ENCODE measurements at regions not wholly inside any gene's neighbourhood (a gene's known extent, or its start where the extent isn't known, plus 50 kb on each side); places are given as distances from the start of the nearest gene placed in this dataset.
A peak's percentile ranks its signal among the peaks of the same experiment; 100 is the strongest.

DNA sequence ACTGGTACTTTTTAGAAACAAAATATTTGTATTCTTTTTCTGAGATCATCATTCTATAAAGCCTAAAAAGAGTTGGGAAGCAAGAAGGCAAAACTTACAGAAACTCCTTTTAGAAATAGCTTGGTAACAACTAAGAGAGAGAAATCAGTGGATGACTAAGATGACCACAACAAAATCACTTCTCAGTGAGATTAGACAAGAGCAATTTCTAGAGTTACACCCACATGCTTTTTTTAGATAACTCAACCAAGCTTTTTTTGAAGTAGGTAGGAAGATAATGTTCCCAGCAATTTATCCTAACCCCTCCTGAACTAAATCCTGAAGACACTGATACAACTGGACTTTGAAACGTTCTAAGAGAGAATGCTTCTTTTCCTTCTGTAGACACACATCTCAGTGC, 576.4 kb downstream of the SLC6A15 start:
- Histone ChIP-seq H3K27ac (ENCODE audit: low read depth in 2 of 2, low read length in 2 of 2) (no peak overlapping the region), H3K27me3 (ENCODE audit: control insufficient read depth, insufficient read depth, low read length) (no peaks in the 10 kb centered on the region), H3K36me3 (ENCODE audit: control insufficient read depth in 2 of 3, insufficient read depth in 3 of 3, low read length in 3 of 3) (no peaks in the 10 kb centered on the region), H3K9ac (ENCODE audit: low read length in 3 of 3) (no peak overlapping the region), H3K4me1 (ENCODE audit: control insufficient read depth in 2 of 3, insufficient read depth in 2 of 3, low read depth in 1 of 3, low read length in 3 of 3) (no peaks in the 10 kb centered on the region), H3K9me3 (ENCODE audit: control insufficient read depth in 2 of 3, insufficient read depth in 1 of 3, low read length in 3 of 3) (no peaks in the 10 kb centered on the region), H3K4me3 (ENCODE audit: low read length in 3 of 3) (no peak overlapping the region)
- intact Hi-C loops (cut with DNase I) = no loop called here
- FAIRE-seq = no peak
- no peak for DNase-seq
- no peak for TF ChIP-seq CTCF (IDR thresholded peaks at IDR 0.05; ENCODE audit: borderline replicate concordance, extremely low read depth, insufficient read depth)

- H3K27me3 ChIP-seq (ENCODE audit: control insufficient read depth, insufficient read depth, low read length) = no peaks in the 10 kb centered on the region
- no peak for TF ChIP-seq CTCF (IDR thresholded peaks at IDR 0.05; ENCODE audit: borderline replicate concordance, extremely low read depth, insufficient read depth)
- no peak overlapping the region for H3K27ac ChIP-seq (ENCODE audit: low read depth in 2 of 2, low read length in 2 of 2)
- DNase-seq (peak in 3 of 5 donors; percentile 36 to 85 (median 75)), FAIRE-seq (no peak)
- no peaks in the 10 kb centered on the region for H3K4me1 ChIP-seq (ENCODE audit: control insufficient read depth in 2 of 3, insufficient read depth in 2 of 3, low read depth in 1 of 3, low read length in 3 of 3)
- no peaks in the 10 kb centered on the region for H3K36me3 ChIP-seq (ENCODE audit: control insufficient read depth in 2 of 3, insufficient read depth in 3 of 3, low read length in 3 of 3)
- H3K9ac ChIP-seq (ENCODE audit: low read length in 3 of 3) = no peak overlapping the region
- no peaks in the 10 kb centered on the region for H3K9me3 ChIP-seq (ENCODE audit: control insufficient read depth in 2 of 3, insufficient read depth in 1 of 3, low read length in 3 of 3)
- intact Hi-C loops (cut with DNase I) = no loop called here
- no peak overlapping the region for H3K4me3 ChIP-seq (ENCODE audit: low read length in 3 of 3)
Observed at GRCh38 chr12:84329938-84330337, 582.7 kb downstream of the SLC6A15 start.

DNA sequence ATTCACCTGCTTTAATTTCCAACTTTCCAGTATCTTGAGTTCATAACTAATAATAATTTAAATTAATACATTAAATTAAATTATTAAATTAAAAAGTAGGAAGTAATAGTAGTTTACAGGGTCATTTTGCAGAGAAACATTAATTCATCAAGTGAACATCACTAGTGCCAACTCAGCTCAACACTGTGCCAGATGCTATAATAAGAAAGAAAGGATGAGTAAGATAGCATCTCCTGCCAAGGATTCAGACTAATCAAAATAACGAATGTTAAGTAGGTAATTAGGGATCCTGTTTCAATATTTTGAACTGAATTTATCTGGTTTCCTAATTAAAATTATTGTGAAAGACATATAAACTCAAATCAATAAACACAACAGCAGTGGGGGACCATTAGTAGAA, 596.7 kb downstream of the SLC6A15 start:
- no peak for TF ChIP-seq CTCF (IDR thresholded peaks at IDR 0.05; ENCODE audit: borderline replicate concordance, extremely low read depth, insufficient read depth)
- DNase-seq = no peak
- H3K4me1 ChIP-seq (ENCODE audit: control insufficient read depth in 2 of 3, insufficient read depth in 2 of 3, low read depth in 1 of 3, low read length in 3 of 3) = no peaks in the 10 kb centered on the region
- no peaks in the 10 kb centered on the region for H3K36me3 ChIP-seq (ENCODE audit: control insufficient read depth in 2 of 3, insufficient read depth in 3 of 3, low read length in 3 of 3)
- no peak overlapping the region for H3K9ac ChIP-seq (ENCODE audit: low read length in 3 of 3)
- no peaks in the 10 kb centered on the region for H3K27me3 ChIP-seq (ENCODE audit: control insufficient read depth, insufficient read depth, low read length)
- no peak overlapping the region for H3K4me3 ChIP-seq (ENCODE audit: low read length in 3 of 3)
- intact Hi-C loops (cut with DNase I) = no loop called here
- no peak for FAIRE-seq
- no peak overlapping the region for H3K27ac ChIP-seq (ENCODE audit: low read depth in 2 of 2, low read length in 2 of 2)
- H3K9me3 ChIP-seq (ENCODE audit: control insufficient read depth in 2 of 3, insufficient read depth in 1 of 3, low read length in 3 of 3) = no peaks in the 10 kb centered on the region

- no peak for FAIRE-seq
- H3K9ac ChIP-seq (ENCODE audit: low read length in 3 of 3) = no peak overlapping the region
Observed at GRCh38 chr12:84313323-84313675, 599.3 kb downstream of the SLC6A15 start.

More at GRCh38 chr12:84313323-84313675, 599.3 kb downstream of the SLC6A15 start:
- TF ChIP-seq CTCF (IDR thresholded peaks at IDR 0.05; ENCODE audit: borderline replicate concordance, extremely low read depth, insufficient read depth) = no peak
- DNase-seq = no peak
- no peaks in the 10 kb centered on the region for H3K36me3 ChIP-seq (ENCODE audit: control insufficient read depth in 2 of 3, insufficient read depth in 3 of 3, low read length in 3 of 3)
- H3K4me1 ChIP-seq (ENCODE audit: control insufficient read depth in 2 of 3, insufficient read depth in 2 of 3, low read depth in 1 of 3, low read length in 3 of 3) = no peaks in the 10 kb centered on the region
- H3K4me3 ChIP-seq (ENCODE audit: low read length in 3 of 3) = no peak overlapping the region
- H3K27me3 ChIP-seq (ENCODE audit: control insufficient read depth, insufficient read depth, low read length) = no peaks in the 10 kb centered on the region
- no peak overlapping the region for H3K27ac ChIP-seq (ENCODE audit: low read depth in 2 of 2, low read length in 2 of 2)
- intact Hi-C loops (cut with DNase I) = no loop called here
- H3K9me3 ChIP-seq (ENCODE audit: control insufficient read depth in 2 of 3, insufficient read depth in 1 of 3, low read length in 3 of 3) = no peaks in the 10 kb centered on the region
